ENCODE measurements at regions not wholly inside any gene's neighbourhood (a gene's known extent, or its start where the extent isn't known, plus 50 kb on each side); places are given as distances from the start of the nearest gene placed in this dataset.

DNA sequence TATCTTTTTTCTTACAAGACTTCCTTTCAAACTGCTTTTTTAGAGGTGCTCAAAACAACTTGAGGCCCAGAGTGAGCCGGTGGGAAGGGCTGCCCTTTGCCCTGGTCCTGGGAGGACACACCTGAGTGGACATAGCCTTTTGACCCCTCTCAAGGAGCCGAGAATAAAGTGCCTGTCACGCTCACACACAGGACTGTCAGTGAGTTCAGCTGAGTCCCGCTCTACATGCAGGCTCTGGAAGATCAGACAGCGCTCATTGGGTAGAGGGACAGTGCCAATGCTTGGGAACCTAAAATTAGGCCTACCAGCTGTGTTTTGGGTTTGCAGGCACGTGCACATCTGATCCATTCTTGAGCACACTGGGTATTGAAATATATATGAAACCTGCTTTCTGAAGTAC, 387.8 kb downstream of the CD83 start:
- Mint-ChIP-seq H3K27ac (ENCODE audit: unreplicated experiment) (no peak overlapping the region), H3K4me1 (ENCODE audit: low read depth, unreplicated experiment) (peaks cover 8% of the 10 kb centered on the region), H3K27me3 (ENCODE audit: unreplicated experiment) (no peaks in the 10 kb centered on the region), H3K4me3 (ENCODE audit: unreplicated experiment) (no peak overlapping the region), H3K36me3 (ENCODE audit: unreplicated experiment) (peaks cover 2% of the 10 kb centered on the region), H3K9me3 (ENCODE audit: unreplicated experiment) (peaks cover 5% of the 10 kb centered on the region)
- no peak for DNase-seq
- TF ChIP-seq, protein P1, sequence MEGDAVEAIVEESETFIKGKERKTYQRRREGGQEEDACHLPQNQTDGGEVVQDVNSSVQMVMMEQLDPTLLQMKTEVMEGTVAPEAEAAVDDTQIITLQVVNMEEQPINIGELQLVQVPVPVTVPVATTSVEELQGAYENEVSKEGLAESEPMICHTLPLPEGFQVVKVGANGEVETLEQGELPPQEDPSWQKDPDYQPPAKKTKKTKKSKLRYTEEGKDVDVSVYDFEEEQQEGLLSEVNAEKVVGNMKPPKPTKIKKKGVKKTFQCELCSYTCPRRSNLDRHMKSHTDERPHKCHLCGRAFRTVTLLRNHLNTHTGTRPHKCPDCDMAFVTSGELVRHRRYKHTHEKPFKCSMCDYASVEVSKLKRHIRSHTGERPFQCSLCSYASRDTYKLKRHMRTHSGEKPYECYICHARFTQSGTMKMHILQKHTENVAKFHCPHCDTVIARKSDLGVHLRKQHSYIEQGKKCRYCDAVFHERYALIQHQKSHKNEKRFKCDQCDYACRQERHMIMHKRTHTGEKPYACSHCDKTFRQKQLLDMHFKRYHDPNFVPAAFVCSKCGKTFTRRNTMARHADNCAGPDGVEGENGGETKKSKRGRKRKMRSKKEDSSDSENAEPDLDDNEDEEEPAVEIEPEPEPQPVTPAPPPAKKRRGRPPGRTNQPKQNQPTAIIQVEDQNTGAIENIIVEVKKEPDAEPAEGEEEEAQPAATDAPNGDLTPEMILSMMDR (IDR thresholded peaks at IDR 0.05; ENCODE audit: partially characterized antibody, unreplicated experiment), result no peak

DNA sequence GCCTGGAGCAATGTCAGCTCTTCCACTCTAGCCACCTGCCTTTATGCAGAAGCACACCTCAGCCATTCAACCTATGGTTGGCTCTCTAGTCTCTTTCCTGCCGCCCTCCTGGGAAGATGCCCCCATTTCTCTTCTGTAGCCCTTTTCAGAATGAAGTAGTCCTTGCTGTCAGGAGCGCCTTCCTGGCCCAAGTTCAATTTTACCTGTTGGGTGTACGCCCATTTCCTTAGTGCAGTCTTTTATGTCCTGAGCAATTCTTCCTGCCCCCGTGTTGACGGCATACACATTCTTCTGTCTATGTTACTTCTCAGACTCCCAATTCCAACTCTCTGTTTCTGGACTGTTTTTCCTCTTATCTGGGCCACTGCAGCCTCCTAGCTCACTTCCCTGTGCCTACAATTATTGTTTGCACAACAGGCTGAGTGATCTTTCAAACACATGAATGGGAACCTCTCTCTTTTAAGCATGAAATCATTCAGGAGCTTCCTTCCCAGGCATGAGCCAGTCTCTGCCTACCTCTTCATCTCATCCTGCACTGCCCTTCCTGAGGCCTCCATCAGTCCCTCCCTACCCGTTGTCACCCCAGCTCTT, 389.2 kb downstream of the CD83 start:
- Mint-ChIP-seq H3K36me3 (ENCODE audit: unreplicated experiment) (peaks cover 5% of the 10 kb centered on the region), H3K4me3 (ENCODE audit: unreplicated experiment) (no peak overlapping the region), H3K27me3 (ENCODE audit: unreplicated experiment) (no peaks in the 10 kb centered on the region), H3K9me3 (ENCODE audit: unreplicated experiment) (peaks cover 5% of the 10 kb centered on the region), H3K27ac (ENCODE audit: unreplicated experiment) (no peak overlapping the region), H3K4me1 (ENCODE audit: low read depth, unreplicated experiment) (peaks cover 3% of the 10 kb centered on the region)
- DNase-seq, result no peak
- TF ChIP-seq, protein P1 (IDR thresholded peaks at IDR 0.05; ENCODE audit: partially characterized antibody, unreplicated experiment), result no peak

DNA sequence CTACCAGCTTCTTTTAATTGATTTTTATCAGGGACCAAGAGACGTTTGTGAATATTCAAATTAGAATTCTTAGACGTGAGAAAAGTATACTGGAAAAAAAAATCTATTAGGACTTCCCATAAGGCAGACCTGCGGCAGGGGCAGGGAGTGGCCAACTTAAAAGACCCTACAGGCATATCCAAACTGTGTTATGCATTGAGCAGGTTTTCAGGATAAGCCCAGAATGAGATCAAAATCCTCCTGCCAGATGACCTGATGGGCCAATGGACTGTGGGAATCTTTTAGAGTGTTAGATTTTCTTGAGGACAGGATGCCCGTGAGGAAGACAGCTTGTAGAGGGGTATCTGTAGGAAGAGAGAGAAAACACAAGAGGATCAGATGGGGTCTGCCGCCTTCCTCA, 391.5 kb downstream of the CD83 start:
- Mint-ChIP-seq H3K36me3 (ENCODE audit: unreplicated experiment) (peaks cover 5% of the 10 kb centered on the region), H3K27ac (ENCODE audit: unreplicated experiment) (no peak overlapping the region), H3K4me1 (ENCODE audit: low read depth, unreplicated experiment) (peaks cover 3% of the 10 kb centered on the region), H3K9me3 (ENCODE audit: unreplicated experiment) (peaks cover 4% of the 10 kb centered on the region), H3K4me3 (ENCODE audit: unreplicated experiment) (no peak overlapping the region), H3K27me3 (ENCODE audit: unreplicated experiment) (no peaks in the 10 kb centered on the region)
- no peak for DNase-seq
- TF ChIP-seq, protein P1 (IDR thresholded peaks at IDR 0.05; ENCODE audit: partially characterized antibody, unreplicated experiment), result no peak

DNA sequence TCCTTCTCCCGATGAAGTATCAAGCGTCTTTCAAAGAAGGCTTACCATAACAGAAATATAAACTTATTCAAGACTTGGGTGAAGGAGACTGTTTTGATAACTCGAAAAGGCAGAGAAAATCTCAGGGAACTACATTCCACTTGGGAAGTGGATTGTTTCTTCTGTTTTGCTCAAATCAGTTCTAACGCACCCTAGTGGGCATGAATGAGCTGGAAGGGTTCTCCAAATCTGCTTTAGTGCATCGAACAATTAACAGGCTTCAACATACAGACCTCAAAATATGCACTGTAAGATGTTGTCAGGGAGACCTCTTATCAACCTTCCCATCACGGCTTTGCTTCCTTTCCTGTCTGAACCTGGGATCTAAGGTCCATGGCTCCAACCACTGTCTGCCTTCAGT, 392.5 kb downstream of the CD83 start:
- peaks cover 3% of the 10 kb centered on the region for H3K4me1 Mint-ChIP-seq (ENCODE audit: low read depth, unreplicated experiment)
- peaks cover 4% of the 10 kb centered on the region for H3K9me3 Mint-ChIP-seq (ENCODE audit: unreplicated experiment)
- peaks cover 5% of the 10 kb centered on the region for H3K36me3 Mint-ChIP-seq (ENCODE audit: unreplicated experiment)
- H3K4me3 Mint-ChIP-seq (ENCODE audit: unreplicated experiment), result no peak overlapping the region
- TF ChIP-seq, protein P1 (IDR thresholded peaks at IDR 0.05; ENCODE audit: partially characterized antibody, unreplicated experiment), result no peak
- no peak overlapping the region for H3K27ac Mint-ChIP-seq (ENCODE audit: unreplicated experiment)
- DNase-seq, result no peak
- H3K27me3 Mint-ChIP-seq (ENCODE audit: unreplicated experiment), result no peaks in the 10 kb centered on the region

DNA sequence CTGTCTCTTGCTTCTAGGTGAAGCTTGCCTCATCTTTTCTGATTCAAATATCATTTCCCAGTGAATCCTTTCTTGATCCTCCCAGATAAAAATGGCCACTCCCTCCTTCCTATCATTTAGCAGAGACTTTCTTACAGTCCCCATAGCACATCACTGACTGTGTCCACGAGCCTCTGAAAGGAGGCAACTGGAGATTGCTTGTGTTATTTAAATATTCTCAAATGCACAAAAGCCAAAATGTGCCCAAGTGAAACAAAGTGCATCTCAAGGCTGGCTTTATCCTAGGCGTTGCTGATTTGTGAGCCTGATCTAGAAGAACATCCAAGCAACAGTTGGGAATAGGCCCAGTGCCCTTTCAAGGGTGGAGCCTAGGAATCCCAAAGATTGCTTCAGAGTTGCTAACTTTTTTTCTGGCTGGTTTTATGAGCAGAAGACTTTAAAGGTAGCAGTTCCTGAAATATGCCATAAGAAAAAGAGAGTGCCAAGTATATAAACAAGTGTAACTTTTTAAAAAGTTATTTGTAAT, 393.6 kb downstream of the CD83 start:
- H3K27me3 Mint-ChIP-seq (ENCODE audit: unreplicated experiment), result no peaks in the 10 kb centered on the region
- TF ChIP-seq, protein P1 (IDR thresholded peaks at IDR 0.05; ENCODE audit: partially characterized antibody, unreplicated experiment), result no peak
- peaks cover 4% of the 10 kb centered on the region for H3K9me3 Mint-ChIP-seq (ENCODE audit: unreplicated experiment)

More for the DNA sequence above, 393.6 kb downstream of the CD83 start:
- Mint-ChIP-seq H3K4me1 (ENCODE audit: low read depth, unreplicated experiment) (peaks cover 3% of the 10 kb centered on the region), H3K27ac (ENCODE audit: unreplicated experiment) (no peak overlapping the region), H3K4me3 (ENCODE audit: unreplicated experiment) (no peak overlapping the region), H3K36me3 (ENCODE audit: unreplicated experiment) (peaks cover 5% of the 10 kb centered on the region)
- no peak for DNase-seq

All from glutamatergic neuron (in vitro differentiated cells).